ENCODE measurements at regions not wholly inside any gene's neighbourhood (a gene's known extent, or its start where the extent isn't known, plus 50 kb on each side); places are given as distances from the start of the nearest gene placed in this dataset.
"Not testable (repeated sequence)": the region's sequence is repeated elsewhere in the genome, so short reads cannot be mapped to it uniquely, and the experiment has no call there.

DNA sequence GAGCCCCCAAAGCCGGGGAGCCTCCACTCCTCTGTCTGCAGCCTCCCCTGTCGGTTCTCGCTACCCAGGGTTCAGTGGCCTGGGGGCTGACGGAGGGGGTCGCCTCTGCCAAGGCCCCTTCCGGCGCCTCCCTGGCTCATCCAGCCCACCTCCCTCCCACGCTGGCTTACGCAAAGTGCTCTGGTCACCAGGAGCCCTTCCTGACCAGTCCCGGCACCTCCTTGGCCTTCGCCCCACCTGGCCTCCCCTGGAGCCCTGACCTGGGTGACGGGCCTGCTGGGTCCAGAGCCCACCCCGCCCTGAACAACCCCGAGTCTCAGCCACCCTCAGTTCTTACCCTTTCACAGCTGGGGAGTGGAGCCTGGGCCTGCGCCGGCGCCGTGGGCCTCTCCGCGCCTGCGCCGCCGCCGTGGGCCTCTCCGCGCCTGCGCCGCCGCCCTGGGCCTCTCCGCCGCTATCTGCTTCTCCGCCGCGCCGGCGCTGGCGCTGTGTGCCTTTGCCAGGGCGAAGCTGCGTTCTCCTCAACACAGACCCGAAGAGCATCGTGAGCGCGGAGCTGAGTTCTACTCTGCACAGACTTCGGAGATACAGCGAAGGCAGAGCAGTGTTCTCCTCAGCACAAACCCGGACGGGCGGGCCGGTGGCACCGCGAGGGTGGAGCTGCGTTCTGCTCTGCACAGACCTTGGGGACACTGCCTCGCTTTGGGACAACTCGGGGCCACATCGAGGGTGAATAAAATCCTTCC, 247.6 kb downstream of the TP53TG3F start:
- not testable (repeated sequence) for TF ChIP-seq POLR2A (IDR thresholded peaks at IDR 0.05)
- TF ChIP-seq, protein P1, sequence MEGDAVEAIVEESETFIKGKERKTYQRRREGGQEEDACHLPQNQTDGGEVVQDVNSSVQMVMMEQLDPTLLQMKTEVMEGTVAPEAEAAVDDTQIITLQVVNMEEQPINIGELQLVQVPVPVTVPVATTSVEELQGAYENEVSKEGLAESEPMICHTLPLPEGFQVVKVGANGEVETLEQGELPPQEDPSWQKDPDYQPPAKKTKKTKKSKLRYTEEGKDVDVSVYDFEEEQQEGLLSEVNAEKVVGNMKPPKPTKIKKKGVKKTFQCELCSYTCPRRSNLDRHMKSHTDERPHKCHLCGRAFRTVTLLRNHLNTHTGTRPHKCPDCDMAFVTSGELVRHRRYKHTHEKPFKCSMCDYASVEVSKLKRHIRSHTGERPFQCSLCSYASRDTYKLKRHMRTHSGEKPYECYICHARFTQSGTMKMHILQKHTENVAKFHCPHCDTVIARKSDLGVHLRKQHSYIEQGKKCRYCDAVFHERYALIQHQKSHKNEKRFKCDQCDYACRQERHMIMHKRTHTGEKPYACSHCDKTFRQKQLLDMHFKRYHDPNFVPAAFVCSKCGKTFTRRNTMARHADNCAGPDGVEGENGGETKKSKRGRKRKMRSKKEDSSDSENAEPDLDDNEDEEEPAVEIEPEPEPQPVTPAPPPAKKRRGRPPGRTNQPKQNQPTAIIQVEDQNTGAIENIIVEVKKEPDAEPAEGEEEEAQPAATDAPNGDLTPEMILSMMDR (IDR thresholded peaks at IDR 0.05), result not testable (repeated sequence)

Measured in body of pancreas (tissue), 4 donors.